ENCODE measurements at regions not wholly inside any gene's neighbourhood (a gene's known extent, or its start where the extent isn't known, plus 50 kb on each side); places are given as distances from the start of the nearest gene placed in this dataset.
A peak's percentile ranks its signal among the peaks of the same experiment; 100 is the strongest.
"Not testable (repeated sequence)": the region's sequence is repeated elsewhere in the genome, so short reads cannot be mapped to it uniquely, and the experiment has no call there.

DNA sequence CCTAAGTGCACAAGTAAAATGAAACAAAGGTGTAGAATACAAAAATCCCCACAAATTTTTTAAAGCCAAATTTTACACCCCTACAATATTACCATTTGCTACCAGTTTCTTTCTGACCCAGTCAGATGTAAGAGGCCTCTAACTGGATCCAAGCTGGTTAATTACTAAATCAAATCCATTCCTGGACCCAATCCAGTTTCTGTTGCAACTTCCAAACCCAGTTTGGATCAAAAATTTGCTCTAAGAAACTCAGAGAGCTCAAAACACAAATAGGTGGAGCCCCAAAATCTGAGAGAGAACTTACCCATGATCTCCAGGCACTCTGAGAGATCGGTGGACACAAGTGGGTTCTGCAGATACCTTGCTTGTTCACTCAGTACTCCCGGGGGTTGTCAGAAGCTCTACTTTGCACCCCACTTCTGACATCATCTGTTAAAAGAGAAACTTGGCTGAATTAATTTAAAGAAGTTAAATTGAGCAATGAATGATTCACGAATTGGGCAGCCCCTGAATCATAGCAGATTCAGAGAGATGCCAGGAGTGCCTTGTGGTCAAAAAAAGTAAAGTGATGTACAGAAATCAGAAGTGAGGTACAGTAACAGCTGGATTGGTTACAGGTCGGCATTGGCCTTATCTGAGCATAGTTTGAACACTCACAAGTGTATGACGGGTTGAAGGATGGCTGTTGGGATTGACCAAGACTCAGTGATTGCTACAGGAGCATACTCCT is 448.0 kb downstream of the KCNT2 start:
- DNase-seq = peak; percentile 70

DNA sequence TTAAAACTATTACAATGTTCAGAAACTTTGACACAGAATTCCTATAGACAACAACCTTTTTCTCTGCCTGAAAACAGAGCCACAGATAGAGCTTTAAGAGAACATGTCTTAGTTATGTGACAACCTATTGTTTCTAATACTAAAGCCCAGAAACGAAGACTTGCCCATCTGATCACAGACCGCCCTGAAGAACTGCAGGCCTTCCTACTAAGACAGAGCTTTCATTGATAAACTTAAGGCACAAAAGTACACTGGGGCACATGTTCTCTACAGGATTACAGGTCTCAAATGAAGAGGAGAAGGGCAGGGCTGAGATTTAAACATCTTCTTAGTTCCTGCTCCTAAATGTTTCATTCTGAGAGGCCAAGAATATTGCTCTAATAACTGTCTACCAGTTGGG is 452.7 kb downstream of the KCNT2 start:
- no peak for DNase-seq

DNA sequence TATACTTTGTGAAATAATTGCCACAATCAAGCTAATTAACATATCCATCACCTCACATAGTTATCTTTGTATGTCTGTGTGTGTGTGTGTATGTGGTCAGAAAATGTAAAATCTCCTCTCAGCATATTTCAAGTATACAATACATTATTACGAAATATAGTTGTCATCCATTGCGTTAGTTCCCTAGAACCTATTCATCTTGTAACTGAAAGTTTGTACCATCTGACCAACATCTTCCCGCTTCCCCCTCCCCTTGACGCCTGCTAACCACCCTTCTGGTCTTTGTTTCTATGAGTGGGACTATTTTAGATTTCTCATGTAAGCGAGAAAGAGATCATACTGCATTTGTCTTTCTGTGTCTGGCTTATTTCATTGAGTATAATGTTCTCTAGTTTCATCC is 455.3 kb downstream of the KCNT2 start:
- DNase-seq = no peak

DNA sequence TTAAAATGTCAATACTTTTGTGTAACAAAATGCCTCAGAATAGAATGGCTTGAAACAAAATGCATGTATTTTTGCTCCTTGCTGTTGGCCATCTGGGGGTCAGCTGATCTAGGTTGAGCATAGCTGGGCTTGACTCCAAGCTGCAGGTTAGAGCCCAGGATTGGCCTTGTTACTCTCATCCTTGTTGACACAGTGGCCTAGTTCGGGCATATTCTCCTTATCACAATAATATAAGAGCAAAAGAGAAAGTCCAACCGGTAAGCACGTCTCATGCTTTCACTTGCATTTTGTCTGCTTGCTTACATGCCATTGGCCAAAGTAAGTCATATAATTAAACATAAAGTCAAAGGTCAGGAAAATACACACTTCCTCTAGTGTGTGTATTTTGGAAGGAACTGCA is 456.2 kb downstream of the KCNT2 start:
- DNase-seq = no peak

DNA sequence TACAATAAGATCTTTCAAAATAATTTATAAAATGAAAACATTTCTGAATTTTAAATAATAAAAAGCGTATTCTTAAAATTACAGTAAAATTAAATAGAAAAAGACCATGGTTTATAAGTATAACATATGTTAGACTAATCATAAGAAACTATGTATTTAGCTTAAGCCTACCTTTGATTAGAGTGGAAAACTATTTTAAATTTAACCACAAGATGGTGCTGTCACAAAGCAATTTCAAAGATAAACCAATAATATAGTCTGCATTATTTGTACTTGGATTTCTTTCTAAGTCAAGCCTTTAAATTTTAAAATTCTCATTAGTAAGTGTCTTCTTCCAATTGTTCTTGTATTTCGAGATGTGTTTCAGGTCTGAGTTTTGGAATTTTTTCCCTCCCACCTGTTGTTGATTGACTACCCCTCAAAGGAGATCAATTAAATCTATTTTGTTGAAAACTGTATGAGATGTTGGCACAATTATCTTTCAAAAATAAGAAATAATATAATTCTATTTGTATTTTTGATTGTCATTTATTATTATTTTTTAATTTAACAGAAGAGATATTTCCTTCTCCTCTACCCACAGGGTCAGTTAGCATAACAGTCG is 459.8 kb downstream of the KCNT2 start:
- peak; percentile 49 for DNase-seq

DNA sequence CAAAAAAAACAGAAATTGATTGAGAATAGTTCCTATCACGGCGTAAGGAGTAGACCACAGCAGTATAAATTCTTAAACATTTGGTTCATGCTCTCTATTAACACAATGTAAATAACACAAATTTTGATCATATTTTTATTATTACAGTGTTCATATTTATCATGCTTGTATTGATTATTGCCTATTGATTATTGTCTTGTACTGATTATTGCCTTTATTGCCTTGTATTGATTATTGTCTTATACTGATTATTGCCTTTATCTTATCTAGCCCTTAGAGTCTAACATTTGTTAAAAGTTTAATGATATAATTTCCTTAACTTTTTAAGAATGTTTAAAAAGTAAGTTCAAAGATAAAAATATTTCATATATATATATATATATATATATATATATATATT is 460.7 kb downstream of the KCNT2 start:
- no peak for DNase-seq

DNA sequence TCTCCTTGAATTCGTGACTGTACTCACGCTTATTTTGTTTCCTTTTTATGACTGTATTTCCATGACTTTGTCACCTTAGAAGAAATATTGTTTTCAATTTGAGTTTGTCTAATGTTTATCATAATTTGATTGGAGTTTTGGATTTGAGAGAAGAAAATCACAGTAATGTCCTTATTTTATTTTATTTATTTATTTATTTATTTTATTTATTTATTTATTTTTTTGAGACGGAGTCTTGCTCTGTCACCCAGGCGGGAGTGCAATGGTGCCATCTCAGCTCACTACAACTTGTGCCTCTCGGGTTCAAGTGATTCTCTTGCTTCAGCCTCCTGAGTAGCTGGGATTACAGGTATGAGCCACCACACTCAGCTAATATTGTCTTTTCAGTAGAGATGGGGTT is 463.1 kb downstream of the KCNT2 start:
- DNase-seq = not testable (repeated sequence)

DNA sequence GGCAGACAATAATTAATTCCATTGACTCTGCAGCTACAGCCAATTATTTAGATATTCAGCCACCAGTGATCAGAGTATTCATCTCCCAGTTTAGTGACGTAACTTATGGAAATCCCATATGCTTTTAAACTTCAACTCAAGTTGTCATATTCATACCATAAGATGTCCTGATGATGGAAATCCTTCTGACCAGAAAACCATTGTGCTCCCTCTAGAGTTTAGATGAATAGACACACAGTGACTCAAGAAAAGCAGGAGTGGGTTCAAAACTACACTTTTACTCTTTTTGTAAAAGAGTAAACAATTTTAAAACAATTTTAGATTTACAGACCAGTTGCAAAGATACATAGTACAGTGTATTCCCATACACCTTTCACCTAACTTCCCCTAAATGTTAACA is 463.7 kb downstream of the KCNT2 start:
- DNase-seq = no peak

DNA sequence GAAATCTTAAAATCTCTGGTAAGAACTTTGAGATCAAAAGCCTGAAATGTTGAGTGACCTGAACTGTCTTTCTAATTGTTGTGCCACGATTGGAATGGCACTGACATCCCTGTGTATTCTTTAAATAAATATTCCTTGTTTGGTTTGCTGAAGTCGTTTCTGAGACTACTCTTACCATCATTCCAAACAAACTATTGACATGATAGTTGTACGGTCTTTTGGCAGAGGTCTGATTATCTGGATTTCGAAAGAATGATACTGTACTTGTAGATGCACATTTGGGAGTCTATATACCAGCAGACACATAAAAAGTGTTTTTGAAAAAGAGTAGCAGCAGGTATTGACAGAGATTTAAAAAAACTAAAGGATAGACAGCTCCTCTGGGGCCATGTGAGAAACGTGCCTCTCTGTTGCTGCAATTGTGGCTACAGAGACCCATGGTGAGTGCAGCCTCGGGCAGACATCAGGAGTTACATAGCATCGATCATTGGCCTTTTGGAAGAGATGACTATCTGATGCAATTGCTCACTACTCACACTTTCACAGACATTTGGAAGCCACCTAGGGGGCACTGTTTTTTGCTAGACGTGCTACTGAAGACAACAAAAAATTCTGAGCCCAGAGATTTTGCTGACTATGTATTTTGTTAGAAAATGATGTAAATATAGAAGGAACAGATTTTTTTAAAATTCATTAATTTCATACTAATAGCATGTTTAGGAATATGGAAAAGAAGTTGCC is 464.5 kb downstream of the KCNT2 start:
- no peak for DNase-seq

DNA sequence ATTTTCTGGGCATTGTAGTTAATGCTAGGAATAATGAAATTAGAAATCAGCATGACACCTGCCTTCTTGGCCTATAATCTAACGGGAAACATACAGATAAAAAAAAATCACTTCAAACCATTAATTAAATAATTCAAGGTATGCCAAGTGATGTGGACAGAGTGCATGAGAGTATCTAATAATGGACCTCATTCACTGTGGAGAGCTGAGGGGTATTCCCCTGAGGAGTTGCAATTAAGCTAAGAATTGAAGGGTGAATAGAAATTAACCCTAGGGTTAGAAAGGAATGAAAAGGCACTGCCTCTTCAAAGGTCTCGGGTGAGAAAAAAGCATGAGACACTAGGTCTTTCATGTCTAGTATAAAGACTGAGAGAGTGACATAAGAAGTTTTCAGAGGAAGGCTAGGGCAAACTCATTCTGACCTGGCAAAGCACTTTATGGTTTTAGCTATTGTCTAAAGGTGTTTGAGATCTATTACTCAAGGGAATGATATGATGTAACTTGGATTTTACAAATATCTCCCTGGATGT is 466.1 kb downstream of the KCNT2 start:
- DNase-seq = no peak

DNA sequence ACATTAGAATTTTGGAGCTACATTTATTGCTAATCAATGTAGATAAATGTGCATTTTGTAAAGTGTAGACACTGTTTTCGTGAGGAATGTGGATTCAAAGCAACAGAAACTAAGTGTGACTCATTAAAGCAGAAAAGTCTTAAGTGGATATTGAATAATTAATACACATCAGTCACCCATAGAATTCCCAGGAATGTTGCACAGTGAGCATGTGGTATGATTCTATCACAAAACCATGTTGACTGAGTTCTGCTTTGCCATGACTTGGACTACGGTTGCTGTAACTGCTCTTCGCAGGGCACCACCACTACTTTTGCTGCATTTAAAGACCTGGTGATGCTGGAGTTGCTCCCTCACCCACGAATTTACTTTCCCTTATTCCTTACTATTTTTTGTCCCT is 471.8 kb downstream of the KCNT2 start:
- DNase-seq = peak; percentile 34

DNA sequence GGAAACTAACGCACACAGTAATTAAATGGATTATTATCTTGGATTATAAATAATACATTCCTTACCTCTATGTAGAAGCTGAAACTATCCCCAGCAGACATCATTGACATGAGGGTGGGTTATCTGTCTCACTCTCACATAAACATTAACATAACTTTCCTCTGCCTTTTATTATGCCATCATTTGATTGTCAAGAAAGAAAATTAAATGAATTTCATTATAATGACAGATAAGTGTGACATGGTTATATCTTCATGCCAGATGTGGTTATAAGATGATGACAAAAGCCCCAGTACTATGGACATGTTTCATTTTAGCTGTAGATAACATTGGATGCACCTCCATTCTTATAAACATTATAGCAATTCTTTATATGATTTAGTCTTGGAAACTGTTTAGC is 476.5 kb downstream of the KCNT2 start:
- DNase-seq = no peak

DNA sequence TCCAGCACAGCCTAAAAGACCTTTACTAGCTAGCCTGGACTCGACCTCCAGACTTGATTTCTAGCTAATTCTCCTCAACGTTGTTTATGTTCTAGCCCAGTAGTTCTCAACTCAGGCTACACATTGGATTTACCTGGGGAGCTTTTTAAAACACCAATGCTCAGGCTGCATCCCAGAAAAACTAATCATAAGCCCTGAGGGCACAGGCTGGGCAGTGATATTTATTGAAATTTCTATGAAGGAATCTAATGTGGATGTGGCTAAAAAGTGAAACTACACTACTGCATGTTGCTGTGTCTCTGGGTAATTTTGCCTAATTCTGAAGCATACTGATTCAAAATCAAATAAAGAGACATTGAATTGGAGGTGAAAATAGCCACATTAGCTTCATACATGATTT is 479.4 kb downstream of the KCNT2 start:
- no peak for DNase-seq

DNA sequence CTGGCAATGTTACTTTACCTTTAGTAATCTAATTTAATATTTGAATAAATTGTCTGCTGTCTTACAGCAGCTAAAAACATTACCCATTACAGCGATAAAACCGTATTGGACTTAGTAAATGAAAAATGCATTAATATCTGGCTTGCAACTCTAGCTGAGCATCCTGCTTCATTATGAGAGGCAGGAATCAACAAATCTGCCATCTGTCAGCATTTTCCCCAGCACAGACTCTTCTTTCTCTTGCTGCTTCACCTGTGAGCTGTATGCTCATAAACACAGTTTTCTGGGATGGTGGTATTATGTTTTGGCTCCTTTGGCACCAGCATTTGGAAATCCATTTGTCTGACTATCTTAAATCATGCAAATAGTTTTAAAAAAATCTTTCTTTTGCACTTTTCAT is 487.1 kb downstream of the KCNT2 start:
- no peak for DNase-seq

DNA sequence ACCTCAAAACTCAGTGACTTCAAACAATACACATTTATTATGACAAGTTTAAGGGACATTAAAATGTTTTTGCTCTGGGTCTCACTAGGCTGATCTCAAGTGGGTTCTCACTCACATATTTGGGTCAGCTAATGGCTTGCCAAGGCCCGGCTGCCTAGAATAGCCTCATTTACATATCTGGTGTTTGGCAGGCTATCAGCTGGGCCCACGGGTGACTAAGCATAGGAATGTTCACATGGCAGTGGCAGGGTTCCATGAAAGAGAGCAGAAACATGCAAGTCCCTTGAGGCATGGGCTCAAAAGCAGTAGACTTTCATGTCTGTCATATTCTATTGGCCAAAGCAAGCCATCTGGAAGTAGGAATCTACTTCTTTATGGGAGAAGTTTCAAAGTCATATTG is 492.6 kb downstream of the KCNT2 start:
- DNase-seq = peak; percentile 77

DNA sequence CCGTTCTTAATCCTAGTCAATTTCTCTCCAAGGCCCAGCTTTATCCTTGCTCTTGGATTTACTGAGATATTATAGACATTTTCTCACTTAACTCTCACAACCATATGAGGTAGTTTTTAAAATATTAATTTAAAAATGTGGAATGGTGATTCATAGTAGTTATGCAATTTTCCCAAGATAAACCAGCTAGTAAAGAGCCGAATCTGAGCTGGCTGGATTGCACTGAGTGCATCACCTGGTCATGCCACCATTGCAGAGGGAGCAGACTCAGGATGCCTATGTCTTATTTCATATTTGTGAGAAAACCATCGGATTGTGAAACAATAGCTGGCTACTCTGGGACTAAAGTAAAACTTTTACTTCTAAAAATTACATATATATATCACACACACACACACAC is 494.0 kb downstream of the KCNT2 start:
- peak; percentile 15 for DNase-seq

DNA sequence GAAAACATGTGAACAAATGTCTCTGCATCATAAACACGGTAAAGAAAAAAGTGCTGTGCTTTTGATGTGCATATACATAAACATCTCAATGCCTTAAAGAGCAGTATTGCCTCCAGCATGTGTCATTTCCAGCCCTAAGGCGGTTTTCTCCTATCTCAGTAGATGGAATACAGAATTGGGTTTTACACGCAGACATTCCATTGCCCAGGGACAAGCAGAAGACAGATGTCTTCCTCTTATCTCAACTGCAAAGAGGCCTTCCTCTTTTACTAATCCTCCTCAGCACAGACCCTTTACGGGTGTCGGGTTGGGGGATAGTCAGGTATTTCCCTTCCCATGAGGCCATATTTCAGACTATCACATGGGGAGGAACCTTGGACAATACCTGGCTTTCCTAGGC is 499.2 kb downstream of the KCNT2 start:
- DNase-seq = not testable (repeated sequence)

DNA sequence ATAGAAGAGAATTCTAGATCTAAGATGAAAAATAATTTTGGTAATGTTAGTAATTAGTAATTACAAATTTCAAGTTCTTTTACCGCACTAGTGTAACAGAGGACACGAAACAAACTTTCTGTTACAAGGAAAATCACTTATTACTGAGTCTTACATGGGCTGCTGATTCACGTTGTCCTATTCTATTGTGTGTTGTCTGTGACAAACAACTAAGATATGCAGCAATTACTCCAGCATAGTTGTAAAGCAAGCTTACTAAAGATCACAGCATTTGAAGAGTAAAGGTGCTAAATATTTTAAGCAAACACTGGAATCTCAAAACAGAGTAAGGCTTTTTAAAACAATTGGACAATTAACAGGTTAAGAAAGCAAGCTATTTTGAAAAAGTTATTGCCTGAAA is 502.3 kb downstream of the KCNT2 start:
- no peak for DNase-seq

DNA sequence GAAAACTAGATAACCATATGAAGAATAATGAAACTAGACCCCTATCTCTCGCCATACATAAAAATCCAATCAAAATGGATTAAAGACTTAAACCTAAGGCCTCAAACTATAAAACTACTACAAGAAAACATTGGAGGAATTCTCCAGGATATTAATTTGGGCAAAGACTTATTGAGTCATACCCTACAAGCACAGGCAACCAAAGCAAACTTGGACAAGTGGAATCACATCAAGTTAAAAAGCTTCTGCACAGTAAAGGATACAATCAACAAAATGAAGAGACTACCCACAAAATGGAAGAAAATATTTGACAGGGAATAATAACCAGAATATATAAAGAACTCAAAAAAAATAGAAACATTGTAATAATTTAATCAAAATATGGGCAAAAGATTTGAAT is 505.4 kb downstream of the KCNT2 start:
- DNase-seq = no peak

DNA sequence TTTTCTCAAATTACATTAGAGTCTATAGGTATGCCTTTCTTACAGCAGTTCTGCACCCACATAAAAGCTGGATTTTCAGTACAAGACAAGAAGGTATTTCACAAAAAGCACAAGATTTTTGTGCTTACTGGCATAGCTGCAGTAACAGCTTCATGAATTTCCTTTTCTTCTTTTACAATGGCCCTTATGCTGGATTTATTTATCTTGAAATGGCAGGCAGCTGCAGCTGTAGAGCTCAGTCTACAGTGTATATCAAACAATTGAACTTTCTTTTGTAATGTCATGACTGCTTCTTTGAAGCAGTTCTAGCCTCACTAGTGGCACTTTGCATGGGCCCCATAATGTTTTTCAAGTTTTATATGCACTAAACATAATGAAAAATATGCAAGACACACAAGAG is 510.2 kb downstream of the KCNT2 start:
- no peak for DNase-seq

DNA sequence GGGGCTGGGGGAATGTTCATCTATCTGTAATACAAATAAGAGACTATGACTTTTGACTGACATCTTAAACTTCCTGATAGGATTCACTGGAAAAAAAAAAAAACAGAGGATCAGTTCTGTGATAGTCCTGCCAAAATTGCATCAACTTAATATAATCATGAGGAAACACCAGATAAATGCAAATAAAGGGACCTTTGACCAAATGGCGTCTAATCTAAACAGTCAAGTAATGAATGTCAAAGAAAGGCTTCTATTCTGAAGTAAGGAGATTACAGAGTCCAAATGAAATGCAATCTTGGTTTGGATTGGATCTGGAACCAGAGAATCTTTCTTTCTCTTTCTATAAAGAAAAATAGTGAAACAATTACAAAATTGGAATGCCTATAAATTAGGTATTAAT is 513.4 kb downstream of the KCNT2 start:
- DNase-seq = no peak

DNA sequence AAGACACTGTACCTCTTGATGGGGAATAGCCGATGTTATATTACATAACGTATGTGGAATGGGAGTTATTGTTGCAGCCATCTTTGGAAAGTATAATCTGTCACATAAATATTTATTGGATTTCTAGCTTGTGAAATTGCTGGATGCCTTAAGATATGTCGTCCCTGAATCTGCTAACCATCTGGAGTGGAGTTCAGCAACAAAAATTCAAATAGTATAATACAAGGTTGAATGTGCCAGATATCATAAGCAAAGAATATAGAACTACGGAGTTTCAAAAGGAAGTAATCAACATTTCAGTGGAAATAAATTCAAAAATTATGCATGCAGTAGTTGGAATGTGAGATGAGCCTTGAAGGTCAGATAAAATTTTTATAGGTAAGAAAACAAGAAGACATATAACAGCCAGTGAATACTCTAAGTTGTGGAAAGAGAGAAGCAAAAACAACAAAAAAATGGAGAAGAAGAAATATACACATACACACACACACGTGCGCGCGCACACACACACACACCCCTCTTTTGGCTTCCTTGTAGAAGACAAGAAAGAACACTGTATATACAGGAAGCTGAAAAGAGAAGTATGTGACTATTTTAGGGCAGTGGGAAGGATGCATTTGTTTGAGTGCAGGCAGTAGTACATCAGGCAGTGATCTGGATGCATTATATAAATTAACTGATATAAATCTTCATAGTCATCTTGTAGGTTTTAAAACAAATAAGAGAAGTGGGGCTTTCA is 516.7 kb downstream of the KCNT2 start:
- no peak for DNase-seq

DNA sequence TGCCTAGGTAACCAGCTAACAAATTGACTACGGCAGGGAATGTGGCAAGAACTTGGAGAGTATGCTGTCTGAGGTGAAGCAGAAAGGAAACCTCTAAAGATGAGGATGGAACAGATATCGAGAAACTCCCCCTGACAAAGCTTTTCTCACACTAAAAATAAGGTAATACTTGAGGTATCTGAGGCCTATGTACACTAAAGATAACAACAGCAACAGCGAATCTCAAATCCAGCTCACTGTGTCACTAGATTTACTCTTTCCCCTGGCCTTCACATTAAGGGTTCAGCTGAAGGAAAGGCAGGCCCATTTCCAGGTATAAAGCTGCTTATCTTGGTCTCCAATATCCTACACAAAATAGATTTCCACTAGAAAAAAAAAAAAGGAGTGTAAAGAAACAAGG is 518.0 kb downstream of the KCNT2 start:
- DNase-seq = no peak

Data from fibroblast of skin of abdomen (primary cell).